ENCODE measurements at regions not wholly inside any gene's neighbourhood (a gene's known extent, or its start where the extent isn't known, plus 50 kb on each side); places are given as distances from the start of the nearest gene placed in this dataset.
"Not testable (repeated sequence)": the region's sequence is repeated elsewhere in the genome, so short reads cannot be mapped to it uniquely, and the experiment has no call there.

DNA sequence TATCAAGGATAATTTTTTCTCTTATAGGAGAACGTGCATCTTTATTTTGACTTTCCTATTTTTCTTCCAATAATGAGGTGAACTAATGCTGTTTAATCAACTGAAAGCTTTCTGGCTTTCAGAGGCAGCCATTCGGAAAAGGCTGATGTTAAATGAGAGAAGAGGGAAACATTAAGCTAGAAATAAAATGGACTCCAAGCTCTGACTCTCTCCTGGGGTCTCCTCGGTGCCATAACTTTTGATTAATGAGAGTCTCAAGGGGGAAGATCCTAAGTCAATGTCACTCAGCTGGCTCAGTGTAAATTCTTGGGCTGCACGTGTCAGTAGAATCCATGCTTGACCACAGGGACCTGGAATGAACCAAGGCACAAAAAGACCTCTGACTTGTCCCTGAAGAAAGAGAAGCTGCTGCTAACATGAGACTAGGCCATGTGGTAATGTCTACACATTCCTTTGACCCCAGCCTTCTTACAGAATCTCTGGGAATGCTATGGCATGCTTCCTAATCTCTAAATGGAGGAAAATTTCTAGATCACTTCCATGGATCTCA lies 152.2 kb upstream of the RFC3 start:
- DNase-seq, result no peak

DNA sequence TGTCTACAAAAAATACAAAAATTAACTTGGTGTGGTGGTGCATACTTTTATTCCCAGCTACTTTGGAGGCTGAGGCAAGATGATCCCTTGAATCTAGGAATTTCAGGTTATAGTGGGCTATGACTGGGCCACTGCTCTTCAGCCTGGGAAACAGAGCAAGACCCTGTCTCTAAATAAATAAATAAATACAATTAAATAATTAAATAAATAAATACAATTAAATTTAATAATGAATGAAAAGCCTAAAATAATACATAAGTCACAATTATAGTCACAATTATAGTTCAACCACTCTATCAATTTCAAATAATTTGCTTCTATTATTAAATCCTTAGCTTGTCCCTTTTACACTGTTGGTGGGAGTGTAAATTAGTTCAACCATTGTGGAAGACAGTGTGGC lies 146.4 kb upstream of the RFC3 start:
- no peak for DNase-seq

DNA sequence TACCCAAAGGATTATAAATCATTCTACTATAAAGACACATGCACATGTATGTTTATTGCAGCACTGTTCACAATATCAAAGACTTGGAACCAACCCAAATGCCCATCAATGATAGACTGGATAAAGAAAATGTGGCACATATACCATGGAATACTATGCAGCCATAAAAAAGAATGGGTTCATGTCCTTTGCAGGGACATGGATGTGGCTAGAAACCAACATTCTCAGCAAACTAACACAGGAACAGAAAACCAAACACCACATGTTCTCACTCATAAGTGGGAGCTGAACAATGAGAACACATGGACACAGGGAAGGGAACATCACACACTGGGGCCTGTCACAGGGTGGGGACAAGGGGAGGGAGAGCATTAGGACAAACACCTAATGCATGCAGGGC lies 145.9 kb upstream of the RFC3 start:
- not testable (repeated sequence) for DNase-seq

DNA sequence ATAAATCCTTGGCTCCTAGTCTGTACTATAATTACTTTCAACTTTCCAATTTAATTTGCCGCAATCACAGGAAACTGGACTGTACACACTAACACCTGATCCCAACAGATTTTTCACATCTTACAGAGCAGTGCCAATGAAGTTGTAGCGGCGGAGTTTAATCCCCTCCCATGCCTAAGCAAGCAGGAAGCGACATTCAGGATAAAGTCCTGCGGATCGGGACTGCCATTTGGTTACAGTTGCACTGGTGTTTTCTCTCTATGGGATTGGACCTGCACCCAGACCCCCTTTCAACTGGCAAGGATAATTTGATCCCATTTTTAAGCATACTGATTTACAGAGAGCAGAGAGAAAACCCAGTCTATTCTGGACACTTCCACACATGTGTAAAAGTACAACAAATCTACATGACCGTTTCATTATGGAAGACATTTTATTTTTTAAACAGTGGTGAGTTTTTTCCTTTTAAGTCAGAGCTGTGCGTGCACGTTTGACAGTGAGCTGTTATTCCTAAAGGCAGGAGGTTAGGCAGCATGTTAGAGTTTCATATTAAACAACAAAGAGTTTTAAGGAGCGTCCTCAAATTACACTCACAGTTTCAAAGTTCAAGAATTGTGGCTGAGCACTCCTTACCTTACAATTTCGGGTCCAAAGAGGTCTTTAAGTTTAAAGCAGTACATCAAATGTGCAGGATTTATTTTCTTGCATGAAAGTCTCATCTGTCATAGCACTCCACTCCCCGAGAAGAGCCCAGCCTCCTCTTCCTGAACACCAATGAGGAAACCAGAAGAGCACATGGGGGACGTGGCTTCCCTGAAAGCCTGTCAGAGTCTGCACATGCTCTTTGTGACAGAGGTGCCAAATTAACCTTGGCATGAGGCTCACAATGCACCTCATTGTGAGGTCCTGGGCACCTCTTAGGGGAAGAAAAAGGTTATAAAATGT lies 141.6 kb upstream of the RFC3 start:
- DNase-seq, result peak; percentile 42

DNA sequence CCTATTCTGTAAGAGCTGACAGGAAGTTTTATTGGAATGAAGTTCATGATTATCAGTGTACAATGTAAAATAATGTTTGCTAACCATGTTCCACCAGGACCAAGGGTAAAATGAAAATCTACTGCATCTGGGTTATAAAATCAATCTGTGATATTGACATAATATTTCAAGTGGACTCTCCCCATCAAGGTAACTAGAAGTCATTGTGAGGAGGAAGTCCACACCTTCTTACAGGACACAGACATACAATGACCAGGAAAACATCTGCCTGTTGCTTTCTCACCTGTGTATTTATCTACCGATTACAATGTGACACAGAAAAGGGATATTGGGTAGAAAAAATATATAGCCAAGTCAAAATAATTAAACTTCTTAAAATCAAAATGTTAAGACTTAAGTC lies 140.7 kb upstream of the RFC3 start:
- DNase-seq, result no peak

DNA sequence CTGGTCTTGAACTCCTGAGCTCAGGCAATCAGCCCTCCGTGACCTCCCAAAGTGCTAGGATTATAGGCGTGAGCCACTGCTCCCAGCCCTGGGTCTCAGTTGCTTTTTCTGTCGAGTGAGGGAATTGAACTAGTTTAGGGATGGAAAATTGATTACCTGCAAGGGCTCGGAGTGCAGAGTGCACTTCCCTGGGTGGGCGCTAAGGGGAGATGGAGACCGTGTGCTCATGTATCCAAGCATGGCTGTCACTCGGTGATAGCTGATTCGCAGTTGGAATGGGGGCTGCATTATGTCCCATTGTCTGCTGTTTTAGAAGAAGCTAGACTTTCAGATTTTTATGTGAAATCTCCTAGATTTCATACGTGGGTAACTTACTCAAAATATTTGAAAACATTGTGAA lies 139.9 kb upstream of the RFC3 start:
- no peak for DNase-seq

DNA sequence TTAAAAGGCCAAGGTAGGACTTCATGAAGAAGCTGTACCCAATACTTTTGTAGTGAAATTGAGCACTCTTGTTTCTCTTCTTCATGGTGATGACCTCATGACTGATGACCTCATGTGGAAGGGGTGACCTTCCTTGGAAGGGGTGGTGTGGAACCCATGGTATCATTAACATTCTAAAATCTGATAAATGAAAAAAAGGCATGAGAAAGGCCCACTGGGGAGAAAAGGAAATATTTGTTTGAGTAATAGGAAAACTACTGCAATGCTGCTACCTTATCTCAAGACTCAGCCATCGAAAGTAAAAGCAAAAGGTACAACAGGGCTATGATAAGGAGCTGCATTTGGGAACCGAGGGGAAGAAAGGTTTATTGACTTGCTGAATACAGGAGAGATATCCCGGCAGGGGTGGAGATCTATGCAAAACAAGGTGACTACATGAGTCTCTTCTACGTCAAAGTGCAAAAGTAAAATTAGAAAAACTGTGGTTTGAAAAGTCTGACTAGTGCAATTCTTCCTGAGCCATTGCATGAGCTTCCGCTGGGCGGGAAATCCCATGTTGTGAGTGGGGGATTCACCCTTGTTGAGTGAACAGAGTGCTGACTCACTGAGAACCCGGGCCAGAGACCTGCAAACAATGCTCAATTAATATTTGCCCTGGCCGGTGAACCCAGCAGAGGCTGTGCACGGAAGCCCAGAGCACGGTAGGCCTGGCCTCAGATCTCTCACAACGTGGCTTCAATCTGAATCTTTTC lies 138.9 kb upstream of the RFC3 start:
- DNase-seq, result no peak

DNA sequence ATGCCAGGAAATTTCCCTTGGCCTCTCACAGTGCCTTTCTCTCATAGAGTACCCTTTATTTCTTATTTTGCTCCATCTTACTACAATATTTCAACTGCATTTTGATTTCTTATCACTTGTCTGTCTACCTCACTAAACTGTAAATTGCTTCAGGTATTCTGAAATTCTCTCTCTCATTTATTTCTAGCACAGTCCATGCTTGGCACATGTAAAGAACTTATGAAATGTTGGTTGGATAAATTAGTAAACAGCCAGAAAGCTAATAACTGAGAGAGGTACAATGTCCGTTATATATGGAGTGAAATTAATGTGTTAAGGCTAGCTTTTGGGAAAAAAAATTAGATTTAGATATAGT lies 138.3 kb upstream of the RFC3 start:
- no peak for DNase-seq

DNA sequence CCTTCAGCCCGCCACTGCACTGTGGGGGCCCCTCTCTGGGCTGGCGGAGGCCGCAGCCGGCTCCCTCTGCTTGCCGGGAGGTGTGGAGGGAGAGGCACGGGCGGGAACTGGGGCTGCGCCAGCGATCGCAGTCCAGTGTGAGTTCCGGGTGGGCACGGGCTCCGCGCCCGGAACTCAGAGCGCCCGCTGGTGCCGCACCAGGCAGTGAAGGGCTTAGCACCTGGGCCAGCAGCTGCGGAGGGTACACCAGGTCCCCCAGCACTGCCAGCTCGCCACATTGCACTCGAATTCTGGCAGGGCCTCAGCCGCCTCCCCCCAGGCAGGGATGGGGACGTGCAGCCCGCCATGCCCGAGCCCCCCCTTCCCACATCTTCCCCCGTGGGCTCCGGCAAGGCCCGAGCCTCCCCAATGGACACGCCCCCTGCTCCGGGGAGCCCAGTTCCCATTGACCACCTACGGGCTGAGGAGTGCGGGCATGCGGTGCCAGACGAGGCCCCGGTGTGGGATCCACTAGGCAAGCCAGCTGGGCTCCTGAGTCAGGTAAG lies 135.9 kb upstream of the RFC3 start:
- no peak for DNase-seq

DNA sequence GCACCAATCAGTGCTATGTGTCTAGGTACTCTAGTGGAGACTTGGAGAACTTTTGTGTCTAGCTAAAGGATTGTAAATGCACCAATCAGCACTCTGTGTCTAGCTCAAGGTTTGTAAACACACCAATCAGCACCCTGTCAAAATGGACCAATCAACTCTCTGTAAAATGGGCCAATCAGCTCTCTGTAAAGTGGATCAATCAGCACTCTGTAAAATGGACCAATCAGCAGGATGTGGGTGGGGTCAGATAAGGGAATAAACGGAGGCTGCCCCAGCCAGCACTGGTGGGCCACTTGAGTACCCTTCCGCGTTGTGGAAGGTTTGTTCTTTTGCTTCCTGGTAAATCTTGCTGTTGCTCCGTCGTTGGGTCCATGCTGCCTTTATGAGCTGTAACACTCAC lies 135.3 kb upstream of the RFC3 start:
- DNase-seq, result not testable (repeated sequence)

DNA sequence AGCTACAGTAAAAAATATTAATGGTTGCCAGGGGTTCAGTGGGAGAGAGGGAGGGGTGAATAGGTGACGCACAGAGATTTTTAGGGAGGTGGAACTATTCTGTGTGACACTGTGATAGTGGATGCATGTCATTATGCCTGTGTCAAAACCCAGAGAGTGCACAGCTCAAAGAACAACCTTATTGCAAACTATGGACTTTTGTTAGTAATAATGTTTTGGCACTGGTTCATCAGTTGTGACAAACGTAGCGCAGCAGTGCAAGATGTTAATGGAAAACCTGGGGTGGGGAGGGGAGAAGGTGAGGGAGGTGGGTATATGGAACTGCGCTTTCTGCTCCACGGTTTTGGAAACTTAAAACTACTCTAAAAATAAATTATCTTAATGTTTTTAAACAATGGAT lies 134.6 kb upstream of the RFC3 start:
- no peak for DNase-seq

DNA sequence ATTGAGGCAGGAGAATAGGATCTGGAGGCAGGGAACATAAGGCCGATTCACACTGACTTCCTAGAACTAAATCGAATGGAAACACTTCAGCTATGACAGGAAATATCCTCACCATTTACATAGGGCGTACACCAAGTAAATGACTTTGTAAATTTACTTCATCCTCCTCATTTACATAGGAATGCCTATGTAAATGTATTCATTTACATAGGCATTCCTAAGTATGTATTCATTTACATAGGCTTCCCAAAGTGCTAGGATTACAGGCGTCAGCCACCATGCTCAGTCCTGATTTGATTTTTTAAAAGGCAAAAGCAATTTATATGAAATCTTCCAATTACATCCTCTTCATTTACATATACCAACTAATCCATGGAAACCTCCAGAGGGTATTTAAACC lies 133.1 kb upstream of the RFC3 start:
- no peak for DNase-seq

DNA sequence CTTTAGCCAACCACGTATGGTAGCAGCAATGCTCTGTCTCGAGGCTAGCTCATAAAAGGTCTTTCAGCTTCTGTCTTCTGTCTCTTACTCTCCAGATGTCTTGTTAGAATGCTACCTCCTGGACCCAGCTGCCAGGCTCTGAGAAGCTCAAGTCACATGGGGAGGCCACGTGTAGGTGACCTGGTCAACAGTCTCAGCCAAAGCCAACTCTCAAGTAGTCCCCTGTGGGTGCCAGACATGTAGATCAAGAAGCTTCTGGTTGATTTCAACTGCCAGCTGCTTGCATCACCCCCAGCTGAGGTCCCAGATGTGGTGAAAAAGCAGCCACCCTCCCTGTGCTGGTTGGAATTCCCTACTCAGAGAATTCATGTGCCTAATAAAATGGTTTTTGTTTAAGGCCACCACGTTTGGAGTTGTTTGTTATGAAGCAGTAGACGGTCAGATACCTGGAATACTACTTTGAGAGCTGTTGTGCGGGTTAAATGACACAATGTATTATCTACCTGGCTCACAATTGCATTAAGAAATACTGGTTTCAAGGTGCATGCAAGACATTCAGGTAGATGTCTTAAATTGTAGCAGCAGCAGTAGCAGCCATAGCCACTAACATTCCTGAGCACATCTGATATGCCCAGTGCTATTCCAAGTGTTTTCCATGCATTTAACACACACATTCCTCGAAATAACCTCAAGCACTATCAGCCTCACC lies 131.0 kb upstream of the RFC3 start:
- DNase-seq, result no peak

DNA sequence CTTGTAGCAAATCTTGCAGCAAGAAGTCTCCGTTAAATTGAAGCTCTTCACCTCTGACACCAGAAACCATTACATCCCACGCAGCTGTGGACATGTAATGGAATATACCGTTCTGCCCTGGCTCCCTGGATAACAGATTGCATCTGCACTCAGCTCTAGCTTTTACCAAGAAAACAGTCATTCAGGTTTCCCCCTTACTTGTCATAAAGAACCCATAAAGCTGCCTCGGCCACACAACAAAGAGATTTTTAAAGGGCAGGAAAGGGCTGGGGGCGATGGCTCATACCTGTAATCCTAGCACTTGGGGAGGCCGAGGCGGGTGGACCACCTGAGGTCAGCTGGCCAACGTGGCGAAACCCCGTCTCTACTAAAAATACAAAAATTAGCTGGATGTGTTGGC lies 127.6 kb upstream of the RFC3 start:
- no peak for DNase-seq

DNA sequence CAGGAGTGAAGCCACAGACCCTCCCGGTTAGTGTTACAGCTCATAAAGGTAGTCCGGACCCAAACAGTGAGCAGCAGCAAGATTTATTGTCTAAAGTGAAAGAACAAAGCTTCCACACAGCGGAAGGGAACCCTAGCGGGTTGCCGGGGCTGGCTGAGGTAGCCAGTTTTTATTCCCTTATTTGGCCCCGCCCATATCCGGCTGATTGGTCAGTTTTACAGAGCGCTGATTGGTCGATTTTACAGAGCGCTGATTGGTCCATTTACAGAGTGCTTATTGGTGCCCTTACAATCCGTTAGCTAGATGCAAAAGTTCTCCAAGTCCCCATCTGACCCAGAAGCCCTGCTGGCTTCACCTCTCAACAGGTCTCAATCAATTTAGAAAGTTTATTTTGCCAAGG lies 126.0 kb upstream of the RFC3 start:
- no peak for DNase-seq

DNA sequence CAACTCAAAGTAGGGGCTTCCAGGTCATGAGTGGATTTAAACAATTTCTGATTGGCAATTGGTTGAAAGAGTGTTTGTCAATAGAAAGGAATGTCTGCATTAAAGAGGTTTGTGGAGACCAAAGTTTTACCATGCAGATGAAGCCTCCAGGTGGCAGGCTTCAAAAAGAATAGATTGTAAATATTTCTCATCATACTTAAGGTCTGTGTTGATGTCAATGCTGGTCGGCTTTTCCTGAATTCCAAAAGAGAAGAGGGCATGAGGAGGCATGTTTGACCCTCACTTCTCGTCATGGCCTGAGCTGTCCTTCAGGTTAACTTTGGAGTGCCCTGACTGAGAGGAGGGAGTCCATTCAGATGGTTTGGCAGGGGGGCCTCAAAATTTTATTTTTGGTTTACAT lies 125.4 kb upstream of the RFC3 start:
- DNase-seq, result no peak

DNA sequence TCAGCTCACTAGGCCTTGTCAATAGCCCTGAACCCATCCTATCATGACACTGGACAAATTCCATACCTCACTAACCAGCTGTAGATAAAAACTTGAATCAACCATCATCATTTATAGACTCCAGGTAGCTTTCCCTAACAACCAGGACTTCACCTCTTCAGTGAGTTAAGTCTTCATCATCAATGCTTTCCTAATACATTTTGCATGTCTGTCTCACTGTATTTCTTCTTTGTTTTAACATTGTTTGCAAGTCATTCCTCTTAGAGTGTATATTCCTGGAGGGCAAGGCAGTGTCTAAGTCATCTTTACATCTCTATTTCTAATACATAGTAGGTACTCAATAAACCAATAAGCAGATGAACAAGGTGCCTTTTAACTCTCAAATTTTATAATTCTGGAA lies 123.4 kb upstream of the RFC3 start:
- DNase-seq, result no peak

DNA sequence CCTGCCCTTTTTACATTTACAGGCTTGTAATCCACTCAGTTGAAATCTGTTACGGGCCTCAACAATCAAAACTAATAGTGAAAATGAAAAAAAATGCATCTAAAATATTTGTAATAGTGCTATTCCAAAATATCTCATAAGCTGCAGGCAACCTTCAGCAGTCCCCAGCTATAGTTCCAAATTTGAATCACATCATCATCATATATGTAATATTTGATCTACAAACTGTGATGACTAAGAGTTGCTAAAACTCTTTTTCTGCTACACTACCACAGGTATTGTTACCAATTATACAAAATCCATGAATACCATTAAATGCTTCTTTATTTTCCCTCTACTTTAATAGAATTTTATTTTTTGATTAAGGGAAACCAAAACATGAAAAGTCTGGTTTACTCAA lies 121.4 kb upstream of the RFC3 start:
- no peak for DNase-seq

DNA sequence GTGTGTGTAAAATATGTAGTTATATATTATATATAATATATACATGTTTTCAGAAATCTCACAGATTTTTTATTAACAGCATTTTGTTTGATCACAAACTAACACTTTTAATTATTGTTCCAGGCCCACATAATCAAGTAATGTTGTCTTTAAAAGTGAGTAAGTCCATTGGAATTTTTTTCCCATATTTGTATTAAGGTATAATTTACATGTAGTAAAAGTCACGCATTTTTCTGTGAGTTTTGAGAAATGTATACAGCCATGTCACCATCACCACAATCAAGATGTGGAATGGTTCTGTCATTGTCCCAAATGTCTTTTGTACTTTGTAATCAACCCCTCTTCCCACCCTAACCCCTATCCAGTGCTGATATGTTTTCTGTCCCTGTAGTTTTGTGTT lies 120.0 kb upstream of the RFC3 start:
- no peak for DNase-seq

DNA sequence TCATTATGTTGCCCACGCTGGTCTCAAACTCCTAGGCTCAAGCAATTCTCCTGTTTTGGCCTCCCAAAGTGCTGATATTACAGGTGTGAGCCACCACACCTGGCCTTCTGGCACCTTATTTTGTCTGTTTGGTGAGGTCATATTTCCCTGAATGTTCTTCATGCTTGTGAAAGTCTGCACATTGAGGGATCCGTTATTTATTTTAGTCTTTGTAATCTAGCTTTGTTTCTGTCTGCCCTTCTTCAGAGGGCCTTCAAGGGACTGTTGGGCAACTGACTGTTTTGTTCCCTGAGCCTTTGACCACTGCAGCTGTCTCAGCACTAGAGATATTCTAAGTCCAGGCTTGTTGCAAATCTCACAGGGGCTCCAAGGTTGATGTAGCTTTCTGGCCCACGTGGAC lies 110.5 kb upstream of the RFC3 start:
- DNase-seq, result no peak

DNA sequence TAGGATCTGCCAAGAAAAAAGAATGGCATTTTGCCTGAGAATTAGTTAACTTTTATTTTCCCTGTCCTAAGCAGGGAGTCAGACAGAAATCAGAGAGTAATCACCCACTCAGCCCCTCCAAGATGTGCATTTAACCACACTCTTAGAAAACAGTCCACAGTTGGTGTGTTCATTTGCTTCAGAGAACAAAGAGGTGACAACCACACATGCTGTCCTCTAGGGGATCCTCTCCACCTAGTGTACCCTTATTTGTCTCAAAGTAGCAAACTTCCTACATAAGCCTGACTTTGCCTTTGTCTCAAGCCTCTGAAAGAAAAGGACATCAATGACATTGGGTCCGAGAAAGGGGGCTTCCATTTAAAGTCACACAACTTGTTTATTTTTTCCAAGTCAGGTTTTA lies 107.0 kb upstream of the RFC3 start:
- no peak for DNase-seq

DNA sequence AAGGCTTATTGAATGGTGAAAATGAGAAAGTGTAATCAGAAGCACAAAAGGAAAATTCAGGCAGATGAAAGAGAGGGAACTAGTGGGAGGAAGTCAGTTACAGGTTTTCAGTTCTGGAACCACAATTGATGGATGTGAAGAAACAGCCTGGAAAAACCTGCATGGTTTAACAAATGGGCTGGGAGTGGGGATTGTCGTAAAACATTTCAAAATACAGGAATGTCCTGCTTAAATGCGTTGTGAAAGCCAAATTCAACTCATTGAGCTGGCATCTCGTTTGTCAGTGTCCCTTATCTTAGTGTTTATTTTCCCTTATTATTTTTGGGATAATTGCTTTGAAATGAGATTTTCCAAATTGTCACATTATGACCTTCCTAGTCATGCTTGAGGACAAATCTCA lies 106.5 kb upstream of the RFC3 start:
- DNase-seq, result no peak

DNA sequence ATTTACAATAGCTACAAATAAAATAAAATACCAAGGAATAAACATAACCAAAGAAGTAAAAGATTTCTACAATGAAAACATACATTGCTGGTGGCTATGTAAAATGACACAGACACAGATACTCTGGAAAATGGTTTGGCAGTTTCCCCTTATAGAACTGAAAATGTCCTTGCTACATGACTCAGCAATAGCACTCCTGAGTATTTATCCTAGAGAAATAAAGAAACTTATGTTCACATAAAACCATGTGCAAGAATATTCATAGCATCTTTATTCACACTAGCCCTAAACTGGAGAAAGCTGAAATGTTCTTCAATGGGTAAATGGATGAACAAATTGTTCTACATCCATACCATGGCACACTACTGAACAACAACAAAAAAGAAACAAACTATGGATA lies 100.2 kb upstream of the RFC3 start:
- DNase-seq, result peak; percentile 20

Measured in fibroblast of skin of back (primary cell).